ENCODE measurements at regions not wholly inside any gene's neighbourhood (a gene's known extent, or its start where the extent isn't known, plus 50 kb on each side); places are given as distances from the start of the nearest gene placed in this dataset.
"Not testable (repeated sequence)": the region's sequence is repeated elsewhere in the genome, so short reads cannot be mapped to it uniquely, and the experiment has no call there.

- no peak for DNase-seq (ENCODE audit: low spot score)
These were observed 413.9 kb upstream of the MAF start for GRCh38 chr16:80014241-80014939.

DNA sequence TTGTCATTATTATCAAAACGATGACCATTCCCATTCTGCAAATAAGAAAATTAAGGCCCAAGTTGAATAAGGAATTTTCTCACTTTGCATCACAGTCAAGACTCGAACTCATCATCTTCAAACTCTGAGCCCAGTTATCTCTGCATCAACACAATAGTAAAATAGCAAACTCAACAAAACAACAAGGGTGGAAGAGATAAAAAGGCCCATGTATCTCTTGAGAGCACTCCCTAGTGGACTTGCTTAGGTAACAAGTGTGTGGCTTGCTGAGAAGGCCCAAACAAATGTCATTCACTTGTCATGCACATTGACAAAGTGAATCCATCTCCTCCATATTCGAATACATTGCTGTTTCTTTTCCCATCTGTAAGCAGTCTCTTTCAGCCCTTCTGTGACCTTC lies 412.0 kb upstream of the MAF start:
- DNase-seq (ENCODE audit: low spot score), result no peak

DNA sequence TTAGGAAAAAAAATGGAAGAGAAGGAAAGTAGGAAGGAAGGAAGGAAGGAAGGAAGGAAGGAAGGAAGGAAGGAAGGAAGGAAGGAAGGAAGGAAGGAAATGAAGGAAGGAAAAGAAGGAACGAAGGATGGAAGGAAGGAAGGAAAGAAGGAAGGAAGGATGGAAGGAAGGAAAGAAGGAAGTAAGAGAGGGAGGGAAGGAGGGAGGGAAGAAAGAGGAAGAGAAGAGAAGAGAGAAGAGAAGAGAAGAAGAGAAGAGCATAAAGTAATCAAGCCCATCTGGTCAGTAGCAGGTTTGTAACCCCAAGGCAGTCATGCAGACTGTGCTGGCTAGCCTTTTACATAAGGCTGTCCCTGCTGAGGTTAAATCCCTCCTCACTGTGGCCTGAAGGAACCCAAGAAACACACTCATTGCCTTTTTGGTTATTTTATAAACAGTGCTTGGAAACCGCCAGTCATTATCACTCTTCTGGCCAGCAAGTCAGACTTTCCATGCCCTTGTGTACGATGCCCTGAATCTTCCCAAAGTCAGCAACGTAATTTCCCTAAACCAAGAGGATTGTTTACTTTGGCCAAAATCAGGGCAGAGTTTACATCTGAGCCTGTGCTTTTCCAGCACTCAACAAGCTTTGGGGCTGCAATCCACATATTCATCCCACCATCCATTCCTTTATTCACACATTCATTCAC lies 409.6 kb upstream of the MAF start:
- no peak for DNase-seq (ENCODE audit: low spot score)

DNA sequence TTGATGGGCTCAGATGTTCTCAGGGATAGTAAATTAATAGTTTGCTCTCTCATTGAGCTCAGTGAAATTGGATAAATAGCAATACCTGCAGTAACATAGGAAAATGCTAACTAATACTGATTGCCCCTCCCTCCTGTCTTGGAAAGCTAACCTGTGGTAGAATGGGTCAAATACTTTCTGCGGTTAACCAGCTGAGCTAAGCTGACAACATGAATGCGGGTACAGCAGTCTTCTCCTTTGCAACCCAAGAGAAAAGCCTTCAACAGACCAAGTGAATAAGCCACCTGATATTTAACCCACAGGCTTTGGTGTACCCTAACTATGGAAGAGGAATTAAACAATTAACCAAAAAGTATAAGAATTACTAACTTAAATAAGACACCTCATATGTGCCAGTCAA lies 408.3 kb upstream of the MAF start:
- DNase-seq (ENCODE audit: low spot score), result no peak

- no peak for DNase-seq (ENCODE audit: low spot score)
These were observed 406.7 kb upstream of the MAF start for GRCh38 chr16:80007231-80007630.

DNA sequence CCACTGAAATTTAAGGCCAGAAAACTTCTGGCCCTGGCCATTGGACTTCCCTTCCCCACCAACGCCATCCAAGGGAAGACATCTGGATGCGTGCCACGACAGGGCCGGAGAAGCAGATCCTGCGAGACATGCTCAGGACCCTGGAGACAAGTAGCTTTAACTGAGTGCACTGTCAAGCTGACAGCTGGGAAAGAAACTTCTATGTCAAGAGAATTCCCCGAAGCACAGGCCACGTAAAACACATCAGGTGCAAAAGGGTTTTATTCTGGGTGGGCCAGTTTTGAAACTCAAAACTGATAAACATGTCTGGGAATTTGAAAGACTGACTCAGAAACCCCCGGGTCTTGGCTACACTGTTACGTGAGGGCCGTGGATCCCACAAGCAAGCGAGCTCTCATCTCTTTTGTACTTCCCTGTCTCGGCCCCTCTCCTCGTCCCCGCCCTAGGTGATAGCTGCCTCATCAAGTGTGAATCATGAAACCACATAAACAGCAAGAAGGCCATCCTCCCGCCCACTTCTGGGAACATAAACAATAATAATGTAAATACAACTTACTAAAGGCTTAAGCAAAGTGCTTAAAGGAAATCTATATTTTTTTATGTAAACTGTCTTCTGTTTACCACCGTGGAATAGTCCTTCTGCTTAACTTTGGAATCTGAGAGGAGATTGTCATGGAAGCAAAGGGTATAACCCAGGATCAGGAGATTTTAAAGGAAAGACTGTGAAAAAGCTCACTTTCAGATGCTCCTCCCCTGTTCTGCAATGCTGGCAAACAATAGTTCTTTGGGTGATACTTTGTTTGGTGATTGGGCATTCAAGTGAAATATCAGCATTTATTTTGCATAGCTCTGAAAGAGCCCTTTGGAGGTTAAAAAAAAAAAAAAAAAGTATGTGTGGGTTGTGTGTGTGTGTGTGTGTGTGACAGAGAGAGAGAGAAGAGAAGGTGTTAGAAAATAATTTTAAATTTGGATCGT lies 406.0 kb upstream of the MAF start:
- DNase-seq (ENCODE audit: low spot score), result no peak

- no peak for DNase-seq (ENCODE audit: low spot score)
These were observed 403.6 kb upstream of the MAF start for GRCh38 chr16:80004113-80004512.

DNA sequence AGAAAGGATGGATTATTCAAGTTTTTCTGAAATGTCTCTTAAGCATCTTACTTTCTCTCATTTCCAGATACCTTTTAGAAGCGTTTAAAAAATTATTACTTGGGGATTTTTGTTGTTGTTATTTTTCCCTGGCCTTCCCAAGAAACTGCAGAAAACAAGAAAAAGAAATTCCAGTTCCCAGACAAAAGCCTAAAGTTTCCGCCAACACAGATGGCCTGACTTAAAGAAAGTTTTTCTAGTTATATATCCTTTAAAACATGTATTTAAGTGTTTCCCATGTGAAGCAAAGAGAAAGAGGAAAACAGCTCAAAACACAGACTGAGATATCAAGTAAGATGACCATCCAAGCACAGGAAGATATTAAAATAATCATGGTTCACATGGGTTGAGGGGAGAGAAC lies 401.7 kb upstream of the MAF start:
- DNase-seq (ENCODE audit: low spot score), result no peak

DNA sequence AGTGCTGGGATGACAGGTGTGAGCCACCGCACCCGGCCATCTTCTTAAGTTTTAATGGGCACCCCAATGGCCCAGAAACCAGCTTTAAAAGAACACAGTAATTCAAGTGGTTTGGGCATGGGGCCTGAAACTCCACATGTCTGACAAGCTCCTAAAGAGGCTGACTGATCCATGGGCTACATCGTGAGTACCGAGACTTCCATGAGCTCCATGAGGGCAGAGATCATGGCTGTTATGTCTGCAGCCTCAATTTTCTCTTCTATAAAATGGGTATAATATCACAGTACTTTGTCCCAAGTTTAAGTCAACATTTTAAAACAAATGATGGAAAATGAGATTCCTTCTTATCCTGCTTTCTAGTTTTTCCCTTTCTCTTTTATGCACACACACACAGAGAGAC lies 397.6 kb upstream of the MAF start:
- no peak for DNase-seq (ENCODE audit: low spot score)

DNA sequence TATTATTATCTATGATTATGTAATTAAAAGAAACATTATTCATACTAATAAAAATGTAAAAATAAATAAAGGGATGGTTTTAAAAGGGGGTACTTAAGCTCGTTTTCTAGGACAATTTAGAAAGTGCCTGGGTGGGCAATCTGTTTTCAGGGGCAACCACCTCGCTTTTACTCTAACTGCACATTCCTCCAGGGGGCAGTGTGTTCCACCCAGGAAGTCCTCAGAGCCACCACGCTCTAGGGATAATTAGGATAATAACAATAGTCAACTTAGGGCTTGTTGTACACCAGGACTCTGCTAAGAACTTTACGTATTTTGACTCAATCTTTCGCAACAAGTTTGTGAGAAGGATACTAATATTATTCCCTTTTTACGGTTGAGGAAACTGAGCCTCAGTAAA lies 396.7 kb upstream of the MAF start:
- DNase-seq (ENCODE audit: low spot score), result no peak

DNA sequence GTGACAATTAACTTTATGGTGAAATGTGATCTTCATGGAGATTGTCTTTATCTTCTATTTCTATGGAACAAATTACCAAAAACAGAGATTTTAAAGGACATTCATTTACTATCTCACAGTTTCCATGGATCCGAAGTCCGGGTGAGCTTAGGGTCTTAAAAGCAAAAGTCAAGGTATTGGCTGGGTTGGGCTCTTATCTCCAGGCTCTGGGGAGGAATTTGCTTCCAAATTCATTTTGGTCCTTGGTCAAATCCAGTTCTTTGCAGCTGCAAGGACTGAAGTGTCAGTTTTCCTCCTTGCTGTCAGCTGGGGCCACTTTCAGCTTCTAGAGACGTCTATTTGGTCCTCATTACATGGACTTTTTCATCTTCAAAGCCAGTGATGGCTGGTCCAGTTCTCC lies 395.8 kb upstream of the MAF start:
- DNase-seq (ENCODE audit: low spot score), result no peak

DNA sequence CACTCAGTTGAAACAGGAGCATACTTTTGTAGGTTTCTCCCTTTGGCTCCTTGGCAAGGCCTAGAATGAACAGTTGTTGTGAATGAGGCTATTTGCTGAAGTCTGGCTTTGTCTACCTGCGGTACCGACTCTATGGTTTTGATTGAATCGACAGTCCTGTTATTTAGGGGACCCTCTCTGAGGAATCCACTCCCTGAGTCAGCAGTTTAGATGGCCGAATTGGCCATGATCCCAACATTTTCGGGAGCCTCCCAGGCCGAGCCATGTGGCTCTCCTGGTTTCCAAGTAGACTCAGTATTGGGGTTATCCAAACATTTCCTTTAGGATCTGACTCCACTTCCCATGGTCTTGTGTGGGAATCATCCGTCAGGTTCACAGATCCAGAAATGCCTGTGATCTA lies 394.8 kb upstream of the MAF start:
- no peak for DNase-seq (ENCODE audit: low spot score)

DNA sequence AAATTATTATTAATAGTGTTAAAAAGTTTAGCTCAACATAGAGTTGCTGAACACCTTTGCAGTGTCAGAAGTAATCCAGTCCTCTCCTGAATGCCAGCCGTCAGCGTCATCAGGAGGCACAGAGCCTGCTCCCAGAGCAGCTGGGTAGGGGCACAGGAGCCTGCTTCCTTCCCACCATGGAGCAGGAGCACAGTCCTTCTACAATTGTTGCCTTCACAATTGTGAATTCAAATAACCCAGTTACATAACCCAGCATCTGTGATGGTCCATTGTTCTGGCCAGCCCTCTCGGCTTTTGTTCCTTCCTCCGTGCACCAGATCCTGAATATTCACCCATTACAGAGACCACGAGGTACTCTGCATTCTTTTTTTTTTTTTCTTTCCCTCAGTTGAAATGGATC lies 393.9 kb upstream of the MAF start:
- DNase-seq (ENCODE audit: low spot score), result no peak

DNA sequence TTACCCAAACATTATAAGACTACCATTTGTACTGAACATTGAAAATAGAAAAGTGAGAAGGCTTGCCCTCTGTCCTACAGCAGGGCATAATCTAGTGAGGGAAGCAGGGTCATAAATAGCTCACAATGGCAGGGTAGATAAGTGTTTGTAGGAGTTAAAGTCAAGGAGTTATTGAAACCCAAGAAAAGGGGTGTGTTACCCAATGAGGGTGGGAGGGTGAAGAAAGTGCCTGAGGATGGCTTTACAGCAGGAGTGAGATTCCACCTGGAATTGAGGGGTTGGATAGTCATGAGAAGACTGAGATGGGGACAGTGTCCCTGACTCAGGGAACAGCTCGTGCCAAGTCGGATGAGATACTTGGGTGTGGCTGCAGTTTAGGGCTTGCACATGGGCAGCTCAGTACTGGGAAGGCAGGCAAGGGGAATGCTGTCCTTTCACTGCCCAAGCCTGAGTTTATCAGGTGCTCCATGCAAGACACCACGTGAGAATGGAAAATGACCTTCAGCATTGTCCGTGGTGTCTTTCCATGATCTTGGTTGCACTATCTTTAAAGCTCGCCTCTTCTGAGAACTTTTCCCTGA lies 393.2 kb upstream of the MAF start:
- no peak for DNase-seq (ENCODE audit: low spot score)

DNA sequence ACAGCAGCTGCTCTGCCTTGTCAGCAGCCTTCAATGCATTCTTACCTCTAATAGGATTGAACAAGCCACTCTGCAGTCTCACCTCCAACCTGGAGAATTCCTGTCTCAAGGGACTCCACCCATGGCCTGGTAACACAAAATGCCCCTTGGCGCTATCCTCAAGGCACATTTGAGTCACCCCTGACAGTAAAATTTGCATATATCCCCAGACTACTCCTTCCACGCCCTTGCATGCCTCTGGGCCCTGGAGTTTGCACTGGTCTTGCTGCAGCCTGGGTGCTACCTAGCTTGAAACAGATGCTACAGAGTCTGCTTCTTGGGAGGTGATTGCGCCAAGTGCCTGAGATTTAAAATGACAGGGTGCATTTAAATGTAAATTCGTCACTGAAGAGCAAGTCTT lies 391.4 kb upstream of the MAF start:
- no peak for DNase-seq (ENCODE audit: low spot score)

GRCh38 chr16:79988721-79989220 lies 388.2 kb upstream of the MAF start:
- DNase-seq (ENCODE audit: low spot score), result no peak

DNA sequence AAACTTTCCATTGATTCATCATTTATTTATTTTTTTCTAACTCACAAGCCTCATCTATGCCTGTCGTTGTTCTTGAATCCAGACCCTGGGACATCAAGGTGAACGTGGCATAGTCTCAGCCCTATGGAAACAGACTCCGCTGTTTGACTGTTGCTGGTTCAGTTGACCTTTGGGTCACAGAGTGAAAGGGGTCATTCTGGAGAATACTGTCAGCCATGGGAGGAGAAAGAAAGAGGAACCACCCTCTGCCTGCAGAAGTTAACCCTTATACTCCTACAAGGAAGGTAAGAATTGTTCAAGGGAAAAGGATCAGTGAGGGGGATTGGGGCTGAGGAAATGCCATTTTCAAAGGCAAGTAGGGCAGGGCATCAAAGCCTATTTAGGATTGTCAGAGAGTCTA lies 387.6 kb upstream of the MAF start:
- no peak for DNase-seq (ENCODE audit: low spot score)

- no peak for DNase-seq (ENCODE audit: low spot score)
These were observed 385.8 kb upstream of the MAF start for GRCh38 chr16:79986352-79986751.

DNA sequence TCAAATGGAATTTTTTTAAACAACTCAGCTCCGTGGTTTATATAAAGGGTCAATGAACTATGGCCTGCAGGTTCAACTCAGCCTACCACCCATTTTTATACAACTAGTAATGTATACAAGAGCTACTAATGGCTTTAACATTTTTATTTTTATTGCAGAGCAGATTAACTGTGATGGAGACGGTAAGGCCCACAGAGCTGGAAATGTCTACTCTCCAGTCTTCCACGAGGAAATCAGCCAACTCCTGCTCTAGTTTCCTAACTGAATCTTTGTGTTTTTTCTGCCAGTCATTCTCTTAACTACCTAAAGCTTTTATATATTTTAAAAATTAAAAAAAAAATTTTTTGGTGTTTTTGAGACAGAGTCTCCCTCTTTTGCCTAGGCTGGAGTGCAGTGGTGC lies 385.1 kb upstream of the MAF start:
- DNase-seq (ENCODE audit: low spot score), result no peak

GRCh38 chr16:79984149-79984548 lies 383.6 kb upstream of the MAF start:
- DNase-seq (ENCODE audit: low spot score), result not testable (repeated sequence)

DNA sequence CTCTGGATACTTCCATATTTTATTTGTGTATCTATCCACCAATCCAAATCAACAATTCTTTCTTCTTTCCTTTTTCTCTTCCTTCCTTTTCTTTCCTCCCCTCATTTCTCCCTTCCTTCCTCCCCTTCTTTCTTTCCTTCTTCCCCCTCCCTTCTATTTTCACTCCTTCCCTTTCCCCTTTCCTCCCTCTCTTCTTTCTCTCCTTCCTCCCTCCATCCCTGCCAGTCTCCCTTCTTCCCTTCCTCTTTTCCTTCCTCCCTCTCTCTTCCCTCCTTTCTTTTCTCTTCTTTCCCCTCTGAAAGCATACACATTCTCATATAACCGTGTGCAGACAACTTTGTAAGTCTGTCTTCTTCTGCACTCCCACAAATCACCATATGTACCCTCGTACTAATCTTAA lies 382.3 kb upstream of the MAF start:
- DNase-seq (ENCODE audit: low spot score), result no peak

GRCh38 chr16:79982361-79982760 lies 381.8 kb upstream of the MAF start:
- no peak for DNase-seq (ENCODE audit: low spot score)

Data from ureter (tissue), 1 donor.